ENCODE measurements at regions not wholly inside any gene's neighbourhood (a gene's known extent, or its start where the extent isn't known, plus 50 kb on each side); places are given as distances from the start of the nearest gene placed in this dataset.
A peak's percentile ranks its signal among the peaks of the same experiment; 100 is the strongest.
"Not testable (repeated sequence)": the region's sequence is repeated elsewhere in the genome, so short reads cannot be mapped to it uniquely, and the experiment has no call there.

DNA sequence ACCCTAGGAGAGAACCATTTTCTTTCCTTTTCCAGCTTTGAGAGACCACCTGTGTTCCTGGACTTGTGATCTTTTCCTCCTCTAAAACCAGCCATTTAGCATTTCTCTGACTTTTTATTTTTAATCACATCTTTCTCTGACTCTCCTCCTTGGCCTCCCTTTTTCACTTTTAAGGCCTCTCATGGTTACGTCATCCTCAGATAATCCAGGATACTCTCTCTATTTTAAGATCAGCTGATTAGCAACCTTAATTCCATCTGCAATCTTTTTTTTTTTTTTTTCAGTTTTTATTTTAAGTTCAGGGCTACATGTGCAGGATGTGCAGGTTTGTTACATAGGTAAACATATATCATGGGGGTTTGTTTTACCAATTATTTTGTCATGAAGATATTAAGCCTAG is 54.0 kb downstream of the RFPL4B start:
- no peak for DNase-seq

DNA sequence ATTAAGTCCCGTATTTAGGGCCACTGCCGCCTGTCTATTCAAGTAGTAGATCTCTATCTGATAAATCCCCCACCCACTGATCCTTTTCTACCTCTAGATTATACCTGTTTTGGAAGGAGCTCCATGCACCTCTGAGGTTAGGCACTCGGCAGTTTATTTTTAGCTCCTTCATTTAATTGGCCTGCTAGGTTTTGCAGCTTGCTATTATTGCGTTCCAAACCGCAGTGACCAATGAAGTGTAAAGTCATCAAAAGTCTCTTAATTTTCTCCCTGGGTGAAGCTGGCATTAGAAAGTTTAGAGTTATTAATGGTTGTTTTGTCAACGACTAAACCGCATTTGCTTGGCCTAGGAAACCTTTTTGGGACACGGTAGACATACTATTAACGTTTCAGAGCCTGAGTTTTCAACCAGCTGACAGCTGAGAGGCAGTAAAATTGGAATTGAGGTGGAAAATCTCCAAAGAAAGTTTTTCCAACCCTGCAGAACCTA is 60.0 kb downstream of the RFPL4B start:
- peak; percentile 8 for DNase-seq

DNA sequence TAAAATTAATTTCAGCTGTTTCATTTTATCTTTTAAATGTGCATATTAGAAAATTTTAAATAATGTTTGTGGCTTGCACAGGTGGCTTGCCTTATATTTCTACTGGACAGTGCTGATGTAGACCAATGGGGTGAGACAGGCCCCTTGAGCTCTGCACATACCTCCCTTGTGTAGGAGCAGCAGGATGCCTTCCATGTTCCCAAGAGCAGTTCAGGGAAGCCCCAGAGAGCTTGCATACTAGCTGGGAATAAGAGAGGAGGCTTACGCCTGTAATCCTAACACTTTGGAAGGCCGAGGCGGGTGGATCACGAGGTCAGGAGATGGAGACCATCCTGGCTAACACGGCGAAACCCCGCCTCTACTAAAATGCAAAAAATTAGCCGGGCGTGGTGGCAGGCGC is 61.4 kb downstream of the RFPL4B start:
- DNase-seq = no peak

- no peak for DNase-seq
Observed at GRCh38 chr6:112409311-112409710, 62.2 kb downstream of the RFPL4B start.

DNA sequence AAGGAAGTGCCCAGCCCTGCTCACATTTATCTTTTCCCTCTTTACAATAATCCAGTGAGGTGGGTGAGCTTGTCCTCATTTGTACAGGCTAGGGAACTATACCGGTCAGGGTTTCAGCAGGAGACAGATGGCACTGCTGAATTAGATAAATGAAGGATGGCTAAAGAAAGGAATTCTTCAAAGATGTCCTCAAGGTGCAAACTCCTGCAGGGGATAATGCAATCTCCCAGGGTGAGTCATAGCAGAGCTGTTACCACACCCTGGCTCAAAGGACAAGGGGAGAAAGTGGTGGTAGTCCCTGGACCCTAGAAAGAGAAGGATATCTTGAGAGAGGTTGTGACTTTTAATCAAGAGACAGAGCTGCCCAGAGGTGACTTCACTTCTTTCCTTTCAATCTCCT is 66.7 kb downstream of the RFPL4B start:
- no peak for DNase-seq

DNA sequence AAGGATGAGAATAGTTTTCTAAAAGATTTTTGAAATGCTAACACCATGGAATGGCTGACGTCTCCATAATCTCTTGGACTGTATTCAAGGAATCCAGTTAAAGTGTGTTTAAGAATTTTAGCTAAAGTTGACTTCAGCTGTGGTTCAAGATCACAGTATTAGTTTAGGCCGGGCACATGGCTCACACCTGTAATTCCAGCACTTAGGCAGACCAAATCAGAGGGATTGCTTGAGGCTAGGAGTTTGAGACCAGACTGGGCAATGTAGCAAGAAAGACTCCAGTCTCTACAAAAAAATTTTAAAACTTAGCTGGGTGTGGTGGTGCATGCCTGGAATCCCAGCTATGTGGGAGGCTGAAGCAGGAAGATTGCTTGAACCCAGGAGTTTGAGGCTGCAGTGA is 68.2 kb downstream of the RFPL4B start:
- DNase-seq = no peak

GRCh38 chr6:112416866-112417265 is 69.7 kb downstream of the RFPL4B start:
- DNase-seq = no peak

GRCh38 chr6:112427011-112427410 is 79.9 kb downstream of the RFPL4B start:
- DNase-seq = not testable (repeated sequence)

- DNase-seq = no peak
Observed at GRCh38 chr6:112427499-112427898, 80.4 kb downstream of the RFPL4B start.

DNA sequence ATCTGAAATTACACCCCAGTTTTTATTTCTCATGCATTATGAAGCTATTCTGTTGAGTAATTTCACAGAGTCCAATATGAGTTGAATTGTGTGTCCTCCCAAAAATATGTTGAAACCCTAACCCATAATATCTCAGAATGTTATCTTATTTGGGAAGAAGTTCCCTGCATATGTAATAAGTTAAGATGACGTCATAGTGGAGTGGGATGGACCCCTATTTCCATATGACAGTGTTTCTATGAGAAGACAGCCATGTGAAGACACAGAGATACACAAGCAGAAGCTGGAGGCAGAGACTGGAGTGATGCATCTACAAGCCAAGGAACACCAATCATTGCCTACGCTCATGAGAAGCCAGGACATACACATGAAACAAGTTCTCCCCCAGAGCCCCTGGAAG is 81.3 kb downstream of the RFPL4B start:
- no peak for DNase-seq

DNA sequence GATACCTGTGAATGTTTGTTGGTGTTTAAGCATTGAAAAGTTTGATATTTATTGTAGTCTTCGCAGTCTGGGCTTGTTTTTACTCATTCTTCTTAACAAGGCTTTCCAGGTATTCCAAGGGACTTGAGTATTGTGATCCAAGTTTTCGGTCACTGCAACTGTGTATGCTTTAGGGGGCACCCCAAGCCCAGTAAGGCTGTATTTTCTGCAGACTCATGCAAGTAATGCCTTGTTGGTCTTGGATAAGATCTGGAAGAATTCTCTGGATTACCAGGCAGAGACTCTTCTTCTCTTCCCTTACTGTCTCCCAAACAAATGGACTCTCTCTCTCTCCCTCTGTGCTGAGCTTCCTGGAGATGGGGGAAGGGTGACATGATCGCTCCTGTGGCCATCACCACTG is 82.1 kb downstream of the RFPL4B start:
- DNase-seq = no peak

DNA sequence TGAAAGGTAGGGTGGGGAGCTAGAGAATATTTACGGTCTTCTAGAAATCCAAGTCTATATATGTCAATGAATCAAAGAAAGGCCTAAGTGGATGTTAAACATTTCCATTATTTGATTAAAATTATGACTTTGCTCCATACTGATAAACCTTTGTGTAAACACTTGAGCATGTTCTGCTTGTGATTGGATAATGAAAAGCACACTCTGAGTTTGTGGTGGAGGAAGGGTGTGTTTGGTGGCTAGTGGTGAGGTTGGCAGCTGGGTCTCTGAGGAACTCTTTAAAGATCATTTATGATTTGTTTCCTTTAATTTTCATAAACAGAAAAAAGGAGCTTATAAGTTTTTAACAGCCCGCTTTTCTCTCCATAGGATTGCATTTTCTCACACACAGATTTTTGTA is 84.7 kb downstream of the RFPL4B start:
- DNase-seq = no peak

GRCh38 chr6:112432853-112433252 is 85.7 kb downstream of the RFPL4B start:
- DNase-seq = no peak

DNA sequence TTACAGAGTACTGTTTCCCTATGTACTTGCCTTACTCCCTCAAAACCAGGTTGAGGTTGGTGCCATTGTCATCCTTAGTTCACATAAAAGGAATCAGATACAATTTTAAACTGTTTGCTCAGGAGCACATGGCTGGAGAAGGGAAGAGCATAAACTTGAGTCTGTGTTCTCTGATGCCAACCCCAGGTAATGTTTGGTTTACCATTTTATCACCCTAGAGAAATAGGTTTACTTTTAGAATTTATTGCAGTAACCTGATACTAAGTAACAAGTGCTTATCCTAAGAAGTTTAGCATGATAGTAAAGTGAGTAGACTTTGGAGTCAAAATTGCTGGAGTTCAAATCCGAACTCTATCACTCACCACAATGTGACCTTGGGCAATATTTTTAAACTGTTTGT is 86.3 kb downstream of the RFPL4B start:
- DNase-seq = no peak

- DNase-seq = no peak
Observed at GRCh38 chr6:112434896-112435435, 87.8 kb downstream of the RFPL4B start.

DNA sequence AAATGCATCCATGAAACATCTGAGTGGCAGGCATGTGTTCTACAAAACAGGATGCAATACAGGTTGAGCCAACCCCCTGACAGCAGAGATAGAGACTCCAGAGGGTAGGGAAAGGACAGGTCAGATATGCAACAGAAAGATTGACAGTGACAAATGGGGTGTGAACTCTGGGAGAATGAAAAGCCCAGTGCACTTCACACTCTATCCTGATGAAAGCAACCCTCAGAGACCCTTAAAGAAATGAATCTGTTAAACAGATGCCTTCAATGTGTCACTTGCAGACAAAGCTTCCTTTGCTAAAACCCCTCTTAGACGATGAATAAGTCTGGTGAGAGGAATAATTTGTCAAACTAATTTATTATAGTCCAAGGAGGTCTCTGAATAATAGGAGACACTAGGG is 89.9 kb downstream of the RFPL4B start:
- DNase-seq = no peak

GRCh38 chr6:112439010-112439409 is 91.9 kb downstream of the RFPL4B start:
- no peak for DNase-seq

DNA sequence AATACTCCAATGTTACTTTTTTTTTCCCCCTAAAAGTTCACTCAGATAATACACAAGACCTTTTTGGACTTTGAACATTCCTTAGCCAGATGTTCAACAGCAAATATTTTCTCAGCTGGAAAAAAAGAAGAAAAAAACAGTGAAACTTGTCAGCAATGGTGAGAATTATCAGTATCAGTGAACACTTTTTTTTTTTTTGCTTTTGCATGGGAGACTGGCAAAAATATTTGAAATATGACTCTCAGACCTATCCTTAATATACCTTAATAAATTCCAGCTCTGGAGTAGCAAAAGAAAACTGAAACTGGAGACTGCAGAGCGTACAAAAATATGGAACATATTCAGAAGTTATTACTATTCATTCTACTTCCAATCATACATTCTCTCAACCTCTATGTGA is 92.3 kb downstream of the RFPL4B start:
- DNase-seq = no peak

GRCh38 chr6:112441607-112442006 is 94.5 kb downstream of the RFPL4B start:
- no peak for DNase-seq

GRCh38 chr6:112443179-112444065 is 96.3 kb downstream of the RFPL4B start:
- DNase-seq = no peak

- not testable (repeated sequence) for DNase-seq
Observed at GRCh38 chr6:112448786-112449185, 101.7 kb downstream of the RFPL4B start.

GRCh38 chr6:112450663-112451062 is 103.5 kb downstream of the RFPL4B start:
- DNase-seq = no peak

- DNase-seq = no peak
Observed at GRCh38 chr6:112457886-112458285, 110.8 kb downstream of the RFPL4B start.

DNA sequence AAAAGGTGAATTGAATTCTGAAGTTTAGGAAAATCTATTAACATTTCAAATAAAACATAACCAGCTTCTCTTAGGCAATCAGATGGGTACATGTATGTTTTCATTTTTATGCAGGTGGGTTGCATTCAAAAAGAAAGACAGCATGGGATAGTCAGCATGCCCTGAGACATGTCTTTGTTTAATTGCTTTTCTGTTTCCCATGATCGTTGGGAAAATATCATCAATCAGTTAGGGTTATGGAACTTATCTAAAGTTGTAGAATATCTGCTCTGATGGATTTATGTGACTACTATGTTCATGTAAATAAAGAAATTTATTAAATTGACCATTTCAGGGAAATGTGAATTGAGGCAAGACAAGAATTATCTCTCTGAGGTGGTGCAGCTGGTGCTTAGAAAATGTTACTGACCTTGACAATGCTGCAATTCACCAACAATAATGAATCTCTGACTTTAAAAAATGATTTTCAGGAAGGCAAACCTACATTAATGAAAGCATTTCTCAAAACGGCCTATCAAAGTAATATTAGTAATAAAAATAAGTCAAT is 112.7 kb downstream of the RFPL4B start:
- DNase-seq = no peak
